HG03280 (cell line): ENCODE measurements at regions not wholly inside any gene's neighbourhood (a gene's known extent, or its start where the extent isn't known, plus 50 kb on each side); places are given as distances from the start of the nearest gene placed in this dataset.
"Not testable (repeated sequence)": the region's sequence is repeated elsewhere in the genome, so short reads cannot be mapped to it uniquely, and the experiment has no call there.

Experiments used
- ATAC-seq: cut with Tn5 transposase; IDR thresholded peaks from one replicate; pipeline ENCODE4 v1.9.1; 2021; ENCODE audit warnings: mild to moderate bottlenecking, moderate library complexity; ENCODE audit not compliant: unreplicated experiment

- no peak for ATAC-seq
These were observed 150.5 kb downstream of the UNC5CL start for GRCh38 chr6:40888456-40888990.

GRCh38 chr6:40887792-40888340, 151.2 kb downstream of the UNC5CL start:
- no peak for ATAC-seq

- no peak for ATAC-seq
These were observed 151.8 kb downstream of the UNC5CL start for GRCh38 chr6:40887079-40887791.

- ATAC-seq, result no peak
These were observed 153.8 kb downstream of the UNC5CL start for GRCh38 chr6:40885139-40885774.

GRCh38 chr6:40882323-40882997, 156.6 kb downstream of the UNC5CL start:
- ATAC-seq, result no peak

GRCh38 chr6:40881501-40881900, 157.5 kb downstream of the UNC5CL start:
- ATAC-seq, result no peak

- ATAC-seq, result no peak
These were observed 158.1 kb downstream of the UNC5CL start for GRCh38 chr6:40880906-40881305.

- no peak for ATAC-seq
These were observed 159.9 kb downstream of the UNC5CL start for GRCh38 chr6:40879169-40879568.

- ATAC-seq, result no peak
These were observed 161.7 kb downstream of the UNC5CL start for GRCh38 chr6:40877362-40877761.

- no peak for ATAC-seq
These were observed 162.7 kb downstream of the UNC5CL start for GRCh38 chr6:40876336-40876735.

- ATAC-seq, result no peak
These were observed 164.5 kb downstream of the UNC5CL start for GRCh38 chr6:40874495-40874894.

GRCh38 chr6:40871424-40871823, 167.6 kb downstream of the UNC5CL start:
- no peak for ATAC-seq

- ATAC-seq, result not testable (repeated sequence)
These were observed 170.7 kb downstream of the UNC5CL start for GRCh38 chr6:40868089-40868865.

GRCh38 chr6:40867527-40867926, 171.5 kb downstream of the UNC5CL start:
- ATAC-seq, result not testable (repeated sequence)

GRCh38 chr6:40865259-40865658, 173.8 kb downstream of the UNC5CL start:
- not testable (repeated sequence) for ATAC-seq

- no peak for ATAC-seq
These were observed 178.6 kb downstream of the UNC5CL start for GRCh38 chr6:40860443-40860842.

- ATAC-seq, result no peak
These were observed 182.8 kb downstream of the UNC5CL start for GRCh38 chr6:40856271-40856670.

GRCh38 chr6:40855168-40855880, 183.7 kb downstream of the UNC5CL start:
- ATAC-seq, result no peak

GRCh38 chr6:40854592-40854991, 184.4 kb downstream of the UNC5CL start:
- ATAC-seq, result no peak

GRCh38 chr6:40852779-40853373, 186.1 kb downstream of the UNC5CL start:
- ATAC-seq, result no peak
